CD4-positive, alpha-beta T cell (primary cell): ENCODE measurements at regions not wholly inside any gene's neighbourhood (a gene's known extent, or its start where the extent isn't known, plus 50 kb on each side); places are given as distances from the start of the nearest gene placed in this dataset.

Source experiments
- ATAC-seq: fragments of 200-7000 bp; cut with Tn5 transposase; one replicate; pipeline ENCODE4 v1.10.0; 2022; ENCODE audit warnings: mild to moderate bottlenecking; ENCODE audit not compliant: poor library complexity
- CTCF ChIA-PET: fragments of 350-600 bp; sonication (Branson Sonifier 250); formaldehyde crosslinking; loops from one replicate; lab custom pipeline; 2021; ENCODE audit warnings: antibody characterized with exemption, inconsistent platforms; lab: Charles Lee
- POLR2A ChIA-PET: fragments of 350-600 bp; sonication (Branson Sonifier 250); formaldehyde crosslinking; loops from one replicate; lab custom pipeline; 2021; ENCODE audit warnings: antibody characterized with exemption, inconsistent platforms; lab: Charles Lee
- DNase-seq, 14 experiments: peaks; one replicate each; pipeline ENCODE4 v3.0.0-alpha.2; 2013 to 2020; ENCODE audit warnings: mixed read lengths in 2 of 14
- H3K27ac ChIP-seq, 2 donors: one replicate each; pipeline versions ENCODE4 v1.5.1 to v1.7.0; 2013; ENCODE audit warnings: low read length in 2 of 2, low read depth in 1 of 2, mild to moderate bottlenecking in 1 of 2
- H3K27me3 ChIP-seq, 2 experiments: 1 replicate in 1 of 2; 2 replicates in 1 of 2; pipeline versions ENCODE4 v1.6.1 to v1.7.0; 2013; ENCODE audit warnings: low read length in 2 of 2, control low read depth in 1 of 2, mild to moderate bottlenecking in 1 of 2, moderate library complexity in 1 of 2; ENCODE audit not compliant: insufficient read depth in 2 of 2, control insufficient read depth in 1 of 2
- H3K36me3 ChIP-seq: one replicate; pipeline ENCODE4 v1.6.1; 2013; ENCODE audit warnings: low read length, control low read depth; ENCODE audit not compliant: insufficient read depth
- H3K4me1 ChIP-seq: one replicate; pipeline ENCODE4 v1.6.1; 2013; ENCODE audit warnings: low read length, control low read depth; ENCODE audit not compliant: insufficient read depth
- H3K4me3 ChIP-seq: one replicate; pipeline ENCODE4 v1.5.1; 2013; ENCODE audit warnings: mild to moderate bottlenecking, low read length, moderate library complexity
- H3K9me3 ChIP-seq, 2 experiments: 1 replicate in 1 of 2; 2 replicates in 1 of 2; pipeline versions ENCODE4 v1.6.1 to v1.7.0; 2013; ENCODE audit warnings: low read length in 2 of 2, mild to moderate bottlenecking in 2 of 2, control low read depth in 1 of 2, moderate library complexity in 1 of 2; ENCODE audit not compliant: control insufficient read depth in 1 of 2, insufficient read depth in 1 of 2
- H3K27ac Mint-ChIP-seq: one replicate; pipeline ENCODE4 v1.8.0; 2020; ENCODE audit warnings: mixed read lengths
- H3K27me3 Mint-ChIP-seq: one replicate; pipeline ENCODE4 v1.8.0; 2021; ENCODE audit warnings: mixed read lengths
- H3K36me3 Mint-ChIP-seq: one replicate; pipeline ENCODE4 v1.8.0; 2021; ENCODE audit warnings: low read depth, mixed read lengths
- H3K4me1 Mint-ChIP-seq: one replicate; pipeline ENCODE4 v1.8.0; 2021; ENCODE audit warnings: low read depth, mixed read lengths
- H3K4me3 Mint-ChIP-seq: one replicate; pipeline ENCODE4 v1.8.0; 2020; ENCODE audit warnings: mild to moderate bottlenecking, mixed read lengths
- H3K9me3 Mint-ChIP-seq: one replicate; pipeline ENCODE4 v1.8.0; 2020; ENCODE audit warnings: mixed read lengths
- CTCF ChIP-seq: fragments of 200-600 bp; IDR thresholded peaks from one replicate; pipeline ENCODE4 v1.8.0; 2022; ENCODE audit warnings: antibody characterized with exemption, mild to moderate bottlenecking
- intact Hi-C, 2 experiments: fragments of 100-400 bp; cut with DNase I in 1 of 2; cut with micrococcal nuclease in 1 of 2; formaldehyde crosslinking; loops; one replicate each; pipeline versions ENCODE4 v1.15.1 to v1.9.0; 2023 to 2025; cut with DNase I, micrococcal nuclease

DNA sequence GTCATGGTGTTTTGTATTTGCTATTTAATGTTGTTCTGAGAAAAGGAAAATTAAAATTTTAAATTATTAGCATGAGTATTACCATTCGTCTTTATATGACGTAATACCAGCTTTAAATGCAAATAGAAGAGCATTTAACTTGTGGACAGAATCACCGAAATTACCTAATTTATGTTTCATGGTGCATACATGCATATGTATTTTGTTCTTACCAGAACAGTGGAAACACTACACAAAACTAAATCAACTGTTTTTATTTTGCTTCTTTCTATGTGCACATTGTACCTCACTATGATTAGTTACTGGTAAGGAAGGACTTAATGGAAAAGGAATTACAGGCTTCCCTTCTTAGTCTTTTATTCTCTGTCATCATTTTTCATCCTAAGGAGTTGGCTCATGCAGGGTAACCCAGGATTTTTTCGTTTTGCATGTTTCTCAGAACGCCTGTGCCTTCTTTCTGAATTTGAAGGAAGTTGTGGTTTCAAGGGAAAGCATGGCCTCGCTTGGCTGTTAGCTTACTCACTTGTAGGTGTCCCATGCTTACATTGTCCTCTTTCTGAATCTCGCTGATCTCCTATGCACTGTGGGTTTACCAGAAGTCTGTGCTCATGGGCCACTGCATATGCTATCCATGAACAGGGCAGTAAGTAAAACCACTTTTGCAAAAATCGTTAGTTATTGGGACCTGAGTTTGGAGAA lies 300.0 kb upstream of the PUDP start:
- no peak for TF ChIP-seq CTCF
- H3K4me3 Mint-ChIP-seq = no peak overlapping the region
- Histone ChIP-seq H3K27ac (no peak overlapping the region), H3K36me3 (no peaks in the 10 kb centered on the region), H3K4me1 (no peaks in the 10 kb centered on the region), H3K4me3 (no peak overlapping the region), H3K27me3 (no peaks in the 10 kb centered on the region), H3K9me3 (no peaks in the 10 kb centered on the region)
- DNase-seq (no peak), ATAC-seq (no peak)
- no peaks in the 10 kb centered on the region for H3K27me3 Mint-ChIP-seq
- POLR2A ChIA-PET = no interaction called here
- intact Hi-C loops = no loop called here
- H3K27ac Mint-ChIP-seq = no peak overlapping the region
- H3K36me3 Mint-ChIP-seq = no peaks in the 10 kb centered on the region
- CTCF ChIA-PET = no interaction called here
- H3K4me1 Mint-ChIP-seq = no peaks in the 10 kb centered on the region
- H3K9me3 Mint-ChIP-seq = no peaks in the 10 kb centered on the region

- ChIA-PET CTCF (no interaction called here), POLR2A (no interaction called here)
- no peaks in the 10 kb centered on the region for H3K4me1 ChIP-seq
- Mint-ChIP-seq H3K27me3 (no peaks in the 10 kb centered on the region), H3K4me1 (no peaks in the 10 kb centered on the region), H3K4me3 (no peak overlapping the region), H3K27ac (no peak overlapping the region), H3K9me3 (no peaks in the 10 kb centered on the region), H3K36me3 (no peaks in the 10 kb centered on the region)
- no peaks in the 10 kb centered on the region for H3K36me3 ChIP-seq
- DNase-seq = no peak
- H3K27ac ChIP-seq = no peak overlapping the region
- H3K27me3 ChIP-seq = no peaks in the 10 kb centered on the region
- no peak for ATAC-seq
- H3K4me3 ChIP-seq = no peak overlapping the region
- H3K9me3 ChIP-seq = no peaks in the 10 kb centered on the region
- TF ChIP-seq CTCF = no peak
- intact Hi-C loops = no loop called here
These were observed 298.9 kb upstream of the PUDP start for GRCh38 chrX:7446815-7447214.

GRCh38 chrX:7444967-7445366 lies 297.0 kb upstream of the PUDP start:
- H3K4me3 Mint-ChIP-seq = no peak overlapping the region
- H3K27me3 ChIP-seq = no peaks in the 10 kb centered on the region
- intact Hi-C loops = no loop called here

More at GRCh38 chrX:7444967-7445366, 297.0 kb upstream of the PUDP start:
- Histone ChIP-seq H3K27ac (no peak overlapping the region), H3K9me3 (no peaks in the 10 kb centered on the region), H3K4me3 (no peak overlapping the region), H3K36me3 (no peaks in the 10 kb centered on the region), H3K4me1 (no peaks in the 10 kb centered on the region)
- ATAC-seq (no peak), DNase-seq (no peak)
- ChIA-PET CTCF (no interaction called here), POLR2A (no interaction called here)
- H3K36me3 Mint-ChIP-seq = no peaks in the 10 kb centered on the region
- no peaks in the 10 kb centered on the region for H3K9me3 Mint-ChIP-seq
- no peak overlapping the region for H3K27ac Mint-ChIP-seq
- no peak for TF ChIP-seq CTCF
- H3K27me3 Mint-ChIP-seq = no peaks in the 10 kb centered on the region
- no peaks in the 10 kb centered on the region for H3K4me1 Mint-ChIP-seq
